Body of pancreas (tissue), 4 donors: ENCODE measurements at regions not wholly inside any gene's neighbourhood (a gene's known extent, or its start where the extent isn't known, plus 50 kb on each side); places are given as distances from the start of the nearest gene placed in this dataset.
A peak's percentile ranks its signal among the peaks of the same experiment; 100 is the strongest.

Source experiments
- ATAC-seq: fragments of 150-250 bp; one replicate; pipeline ENCODE4 v1.9.1; 2016
- DNase-seq, 4 donors: peaks; one replicate each; pipeline ENCODE4 v3.0.0-alpha.2; 2019
- H3K27ac ChIP-seq, 4 donors: fragments of 200-600 bp; sonication (generic); 1 replicate in 3 of 4; 2 replicates in 1 of 4; pipeline versions ENCODE4 v1.5.1 to v1.6.1; 2016 to 2019; ENCODE audit warnings: mild to moderate bottlenecking in 1 of 4, mixed read lengths in 1 of 4, moderate library complexity in 1 of 4
- H3K27me3 ChIP-seq, 2 donors: fragments of 200-600 bp; sonication (generic); one replicate each; pipeline ENCODE4 v1.6.0; 2016; ENCODE audit warnings: mild to moderate bottlenecking in 1 of 2
- H3K36me3 ChIP-seq, 2 donors: fragments of 200-600 bp; sonication (generic); replicated peaks in 1 of 2; 2 replicates each; pipeline ENCODE4 v1.5.1; 2016; ENCODE audit warnings: low read depth in 2 of 2; ENCODE audit not compliant: insufficient read depth in 1 of 2
- H3K4me1 ChIP-seq: fragments of 200-600 bp; sonication (generic); one replicate; pipeline ENCODE4 v1.6.0; 2016
- H3K4me3 ChIP-seq, 2 donors: fragments of 200-600 bp; sonication (generic); 1 replicate in 1 of 2; 2 replicates in 1 of 2; pipeline ENCODE4 v1.5.1; 2016 to 2019
- H3K9me3 ChIP-seq, 3 donors: fragments of 200-600 bp; sonication (generic); 1 replicate in 2 of 3; 2 replicates in 1 of 3; pipeline ENCODE4 v1.5.1; 2016
- CTCF ChIP-seq, 7 experiments: fragments of 450-650 bp in 4 of 7; fragments of 200-600 bp in 3 of 7; sonication (generic) in 3 of 7; IDR thresholded peaks; one replicate each; pipeline ENCODE4 v1.5.1; 2016 to 2019; ENCODE audit warnings: antibody characterized with exemption in 7 of 7
- POLR2A ChIP-seq, 3 donors: fragments of 450-650 bp; IDR thresholded peaks; one replicate each; pipeline ENCODE4 v1.6.1; 2016; ENCODE audit warnings: antibody characterized with exemption in 3 of 3, mild to moderate bottlenecking in 2 of 3
- WGBS, 2 donors: methylation state at CpG; one replicate each; pipeline ENCODE4 v1.1.5; 2017; 5-methylcytosine and 5-hydroxymethylcytosine counted together
- intact Hi-C: fragments of 100-400 bp; cut with DNase I; formaldehyde crosslinking; loops from one replicate; pipeline ENCODE4 v1.15.1; 2023

- Histone ChIP-seq H3K36me3 (no peaks in the 10 kb centered on the region), H3K27ac (no peak overlapping the region), H3K4me1 (no peaks in the 10 kb centered on the region), H3K4me3 (no peak overlapping the region), H3K9me3 (no peaks in the 10 kb centered on the region), H3K27me3 (no peaks in the 10 kb centered on the region)
- no peak for TF ChIP-seq POLR2A (IDR thresholded peaks at IDR 0.05)
- TF ChIP-seq CTCF (IDR thresholded peaks at IDR 0.05): no peak
- intact Hi-C loops: no loop called here
- DNase-seq (no peak), ATAC-seq (no peak)
- 67 to 73% methylated on average over 6 of the region's 6 CpGs for WGBS, 2 donors
These were observed 408.7 kb downstream of the CNTN6 start for GRCh38 chr3:1501406-1502115.

GRCh38 chr3:1506090-1506489, 413.3 kb downstream of the CNTN6 start:
- H3K27me3 ChIP-seq: no peaks in the 10 kb centered on the region
- H3K27ac ChIP-seq: no peak overlapping the region
- H3K4me3 ChIP-seq: no peak overlapping the region
- no peaks in the 10 kb centered on the region for H3K4me1 ChIP-seq
- DNase-seq (no peak), ATAC-seq (no peak)
- H3K9me3 ChIP-seq: no peaks in the 10 kb centered on the region
- TF ChIP-seq CTCF (IDR thresholded peaks at IDR 0.05): no peak
- no peak for TF ChIP-seq POLR2A (IDR thresholded peaks at IDR 0.05)
- intact Hi-C loops: no loop called here
- no peaks in the 10 kb centered on the region for H3K36me3 ChIP-seq
- 59 to 67% methylated on average over 1 of the region's 1 CpG for WGBS, 2 donors

GRCh38 chr3:1513662-1514061, 420.8 kb downstream of the CNTN6 start:
- TF ChIP-seq CTCF (IDR thresholded peaks at IDR 0.05) (no peak), POLR2A (IDR thresholded peaks at IDR 0.05) (no peak)
- H3K27ac ChIP-seq: no peak overlapping the region
- no peaks in the 10 kb centered on the region for H3K27me3 ChIP-seq
- H3K9me3 ChIP-seq: no peaks in the 10 kb centered on the region
- no peaks in the 10 kb centered on the region for H3K4me1 ChIP-seq
- ATAC-seq (no peak), DNase-seq (no peak)
- H3K4me3 ChIP-seq: no peak overlapping the region
- 29 to 39% methylated on average over 3 of the region's 3 CpGs for WGBS, 2 donors
- no peaks in the 10 kb centered on the region for H3K36me3 ChIP-seq
- intact Hi-C loops: no loop called here

- H3K4me3 ChIP-seq: no peak overlapping the region
- no peaks in the 10 kb centered on the region for H3K36me3 ChIP-seq
- intact Hi-C loops: no loop called here
- TF ChIP-seq CTCF (IDR thresholded peaks at IDR 0.05): no peak
- no peak for TF ChIP-seq POLR2A (IDR thresholded peaks at IDR 0.05)
- DNase-seq: peak in 1 of 4 donors; percentile 4
- 31 to 34% methylated on average over 4 of the region's 4 CpGs for WGBS, 2 donors
- H3K4me1 ChIP-seq: no peaks in the 10 kb centered on the region
- no peaks in the 10 kb centered on the region for H3K9me3 ChIP-seq
- H3K27ac ChIP-seq: no peak overlapping the region
- no peaks in the 10 kb centered on the region for H3K27me3 ChIP-seq
- no peak for ATAC-seq
These were observed 423.1 kb downstream of the CNTN6 start for GRCh38 chr3:1515882-1516281.

GRCh38 chr3:1527786-1528185, 435.0 kb downstream of the CNTN6 start:
- ATAC-seq (no peak), DNase-seq (no peak)
- WGBS, 2 donors: 59 to 70% methylated on average over 4 of the region's 4 CpGs
- Histone ChIP-seq H3K27me3 (no peaks in the 10 kb centered on the region), H3K27ac (no peak overlapping the region), H3K4me1 (no peaks in the 10 kb centered on the region), H3K9me3 (no peaks in the 10 kb centered on the region), H3K4me3 (no peak overlapping the region), H3K36me3 (no peaks in the 10 kb centered on the region)
- TF ChIP-seq POLR2A (IDR thresholded peaks at IDR 0.05): no peak
- no peak for TF ChIP-seq CTCF (IDR thresholded peaks at IDR 0.05)
- intact Hi-C loops: no loop called here
